OCI-M1 (cell line): ENCODE measurements at regions not wholly inside any gene's neighbourhood (a gene's known extent, or its start where the extent isn't known, plus 50 kb on each side); places are given as distances from the start of the nearest gene placed in this dataset.

ENCODE experiments used
- DNase-seq: peaks from one replicate; lab custom pipeline; 2025; lab: John Stamatoyannopoulos, UW

DNA sequence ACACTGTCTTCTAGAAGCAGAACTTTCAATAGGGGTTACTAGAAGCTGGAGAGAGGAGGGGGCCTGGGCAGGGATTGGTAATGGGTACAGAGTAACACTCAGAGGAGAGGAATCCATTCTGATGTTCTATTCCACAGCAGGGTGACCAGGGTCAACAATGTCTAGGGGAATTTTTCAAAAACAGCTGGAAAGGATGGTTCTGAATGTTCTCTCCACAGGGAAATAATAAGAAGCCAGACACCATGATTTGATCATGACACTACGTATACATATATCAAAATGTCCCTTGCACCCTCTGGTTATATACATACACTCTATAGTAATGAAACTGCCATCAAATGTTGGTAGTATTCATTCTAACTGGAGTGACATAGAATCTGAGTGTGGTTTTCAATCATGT lies 111.2 kb upstream of the TOP3B start:
- DNase-seq: no peak

DNA sequence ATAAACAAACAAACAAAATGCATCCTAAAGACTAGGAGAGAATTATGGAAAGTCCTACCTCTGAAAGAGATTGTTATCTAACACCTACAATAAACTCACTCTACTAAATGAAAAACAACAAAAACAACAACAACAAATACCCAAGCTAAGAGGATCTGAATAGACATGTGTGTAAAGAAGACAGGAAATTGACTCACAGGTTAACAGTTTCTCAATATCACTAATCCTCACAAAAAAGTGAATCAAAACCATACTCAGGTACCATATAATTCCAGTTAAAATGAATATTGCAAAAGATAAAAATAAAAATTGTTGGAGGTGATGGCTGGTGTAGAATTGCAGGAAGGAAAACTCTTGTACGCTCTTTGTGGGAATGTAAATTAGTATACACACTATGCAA lies 110.4 kb upstream of the TOP3B start:
- no peak for DNase-seq

DNA sequence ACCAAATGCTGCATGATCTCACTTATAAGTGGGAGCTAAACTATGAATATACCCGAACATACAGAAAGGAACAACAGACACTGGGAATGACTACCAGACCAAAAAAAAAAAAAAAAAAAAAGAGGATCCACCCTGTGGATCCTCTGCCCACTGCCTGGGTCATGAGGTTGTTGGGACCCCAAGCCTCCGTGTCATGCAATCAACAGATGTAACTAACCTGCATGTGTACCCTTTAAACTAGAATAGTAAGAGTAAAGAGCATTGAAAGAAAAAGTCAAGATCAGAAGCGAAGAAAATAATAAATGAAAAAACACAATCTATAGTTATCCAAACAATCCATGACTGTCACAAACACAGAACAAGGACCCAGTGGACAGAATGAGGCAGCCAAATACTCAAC lies 109.5 kb upstream of the TOP3B start:
- no peak for DNase-seq

DNA sequence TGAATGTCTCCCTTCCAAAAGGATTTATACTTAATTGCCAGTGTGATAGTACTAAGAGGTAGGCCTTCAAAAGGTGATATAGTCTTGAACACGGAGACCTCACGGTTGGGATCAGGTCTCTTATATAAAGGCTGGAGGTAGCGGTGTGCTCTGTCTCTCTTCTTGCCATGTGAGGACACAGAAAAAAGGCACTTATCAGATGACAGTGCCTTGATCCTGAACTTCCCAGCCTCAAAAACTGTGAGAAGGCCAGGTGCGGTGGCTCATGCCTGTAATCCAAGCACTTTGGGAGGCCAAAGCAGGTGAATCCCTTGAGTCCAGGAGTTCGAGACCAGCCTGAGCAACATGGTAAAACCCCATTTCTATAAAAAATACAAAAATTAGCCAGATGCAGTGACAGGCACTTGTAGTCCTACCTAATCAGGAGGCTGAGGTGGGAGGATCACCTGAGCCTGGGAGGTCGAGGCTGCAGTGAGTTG lies 108.9 kb upstream of the TOP3B start:
- DNase-seq: no peak

DNA sequence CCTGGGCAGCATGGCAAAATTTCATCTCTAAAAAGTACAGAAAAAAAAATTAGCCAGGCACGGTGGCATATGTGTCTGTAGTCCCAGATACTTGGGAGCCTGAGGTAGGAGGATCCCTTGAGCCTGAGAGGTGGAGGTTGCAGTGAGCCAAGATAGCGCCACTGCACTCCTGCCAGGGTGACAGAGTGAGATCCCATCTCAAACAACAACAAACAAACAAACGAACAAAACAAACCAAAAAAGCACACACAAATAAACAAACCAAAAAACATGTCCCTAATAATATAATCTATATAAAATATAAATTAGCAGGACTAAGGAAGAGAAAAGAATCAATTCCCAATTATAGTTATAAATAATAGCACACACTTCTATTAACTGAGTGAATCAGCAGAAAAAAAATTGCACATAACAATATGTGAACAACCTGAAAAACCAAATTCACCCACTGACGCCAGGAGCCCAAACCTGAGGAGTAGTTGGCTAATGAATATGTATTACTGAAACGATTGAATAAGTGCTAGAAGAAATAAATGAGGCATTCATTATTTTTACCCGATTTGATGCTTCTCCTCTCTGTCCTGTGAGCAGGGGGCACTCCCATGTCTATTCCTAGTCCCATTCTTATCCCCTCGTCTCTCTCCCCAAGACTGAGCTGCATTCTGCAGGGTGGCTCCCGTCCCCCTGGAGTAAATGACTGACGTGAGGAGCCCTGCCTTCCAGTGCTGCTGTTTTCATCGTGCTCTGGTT lies 108.2 kb upstream of the TOP3B start:
- DNase-seq: no peak

DNA sequence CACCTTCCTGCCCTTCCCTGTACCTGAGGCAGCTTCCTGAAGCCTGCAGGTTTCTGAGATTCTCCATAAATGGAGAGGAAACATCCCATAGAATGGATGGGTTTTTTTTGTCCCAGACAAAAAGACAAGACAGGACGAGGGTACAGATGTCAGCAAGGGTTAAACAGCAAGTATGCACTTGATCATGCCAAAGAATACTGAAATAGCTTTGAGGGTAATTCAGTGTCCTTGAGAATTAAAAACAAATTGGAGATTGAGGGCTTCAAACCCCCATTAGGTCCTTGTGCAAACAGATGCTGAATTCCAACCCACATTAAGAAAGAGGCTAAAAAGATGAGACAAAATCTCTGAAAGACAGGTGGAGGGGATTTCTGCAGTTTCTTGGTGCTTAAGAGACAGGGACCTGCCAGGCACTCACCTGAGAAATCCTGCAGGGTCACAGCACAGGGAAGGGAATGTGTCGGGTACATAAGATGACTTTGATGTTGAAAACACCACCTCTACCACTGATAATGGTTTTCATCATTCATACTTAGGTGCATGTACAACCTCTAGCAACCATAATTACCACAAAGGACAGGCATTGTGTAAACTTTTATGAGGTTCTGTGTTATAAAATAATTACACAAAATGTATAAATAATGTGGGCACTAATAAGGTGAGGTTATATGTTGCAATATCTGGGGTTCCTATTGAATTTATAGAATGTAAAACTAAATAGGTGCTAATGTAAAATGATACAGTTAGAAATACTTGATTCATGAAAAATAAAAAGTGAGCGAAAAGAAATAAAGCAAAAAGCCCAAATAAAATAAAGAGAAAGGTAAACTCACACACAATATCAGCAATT lies 107.1 kb upstream of the TOP3B start:
- DNase-seq: no peak

DNA sequence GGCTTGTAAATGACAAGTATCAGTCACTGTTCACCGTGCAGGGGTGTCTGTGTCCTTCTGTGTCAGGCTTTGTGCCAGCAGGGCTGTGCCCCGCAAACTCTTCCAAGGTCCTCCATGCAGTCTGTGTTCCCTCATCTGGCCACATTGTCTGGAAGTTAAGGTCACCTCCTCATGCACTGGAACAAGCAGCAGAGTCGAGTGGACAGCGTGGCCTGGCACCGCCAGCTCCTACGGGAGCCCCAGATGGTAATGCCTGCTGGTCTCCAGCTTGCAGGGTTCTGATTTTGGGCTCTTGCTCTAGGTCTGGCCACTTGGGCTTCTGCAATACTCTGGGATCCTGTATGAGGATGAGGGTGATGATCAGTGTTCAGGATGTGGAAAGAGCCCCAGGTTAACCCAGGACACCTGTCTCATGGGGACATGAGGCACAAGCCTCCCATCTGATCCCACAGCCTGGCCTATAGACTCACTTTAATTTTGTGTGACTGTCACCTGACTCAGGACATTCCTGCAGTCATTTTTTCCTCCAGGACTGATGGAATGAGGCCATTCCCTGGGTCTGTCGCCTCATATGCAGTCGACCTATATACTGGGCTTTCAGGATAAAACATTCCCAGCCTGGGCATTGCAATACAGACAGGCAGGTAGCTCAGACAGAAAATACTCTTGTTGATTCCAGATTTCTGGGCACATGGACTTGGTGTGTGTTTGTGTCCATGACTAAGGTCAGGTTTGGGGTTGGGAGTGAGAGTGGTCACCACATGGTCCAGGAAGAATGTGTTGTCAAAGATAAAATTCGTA lies 106.3 kb upstream of the TOP3B start:
- no peak for DNase-seq

DNA sequence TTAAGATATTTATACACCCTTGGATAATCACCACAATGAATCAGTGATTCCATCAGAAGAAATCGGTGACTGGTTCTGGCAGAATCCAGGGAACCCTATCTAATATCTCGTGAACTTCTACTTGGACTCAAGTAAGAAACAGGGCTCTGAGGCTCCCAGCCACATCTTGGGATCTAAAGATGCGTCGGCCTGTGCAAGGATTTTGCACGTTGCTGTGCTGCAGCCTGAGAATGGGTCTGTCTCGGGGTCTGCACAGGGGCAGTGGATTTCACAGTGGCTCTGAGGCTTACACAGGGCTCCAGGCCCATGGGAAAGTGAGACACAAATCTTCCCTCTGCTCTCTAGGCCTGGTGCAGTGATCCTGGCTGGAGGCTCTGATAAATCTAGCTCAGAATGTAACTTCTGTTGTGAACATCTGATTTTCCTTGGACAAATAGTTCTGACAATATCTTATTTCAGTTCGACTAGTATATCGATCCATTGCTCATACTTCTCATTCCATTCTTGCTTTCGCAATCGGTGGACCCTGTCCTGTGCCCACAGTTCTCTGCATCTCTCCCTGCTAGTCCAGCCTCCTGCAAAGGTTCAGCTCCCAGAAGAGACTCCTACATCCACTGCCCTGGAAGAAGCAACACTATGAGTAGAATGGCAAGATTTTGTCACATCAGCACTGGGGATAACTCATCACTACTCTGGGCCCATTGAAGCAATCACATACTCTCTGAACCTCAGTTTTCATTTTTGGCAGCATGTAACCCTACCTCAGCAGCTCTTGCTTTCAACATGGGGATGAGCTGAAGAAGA lies 105.5 kb upstream of the TOP3B start:
- DNase-seq: no peak

DNA sequence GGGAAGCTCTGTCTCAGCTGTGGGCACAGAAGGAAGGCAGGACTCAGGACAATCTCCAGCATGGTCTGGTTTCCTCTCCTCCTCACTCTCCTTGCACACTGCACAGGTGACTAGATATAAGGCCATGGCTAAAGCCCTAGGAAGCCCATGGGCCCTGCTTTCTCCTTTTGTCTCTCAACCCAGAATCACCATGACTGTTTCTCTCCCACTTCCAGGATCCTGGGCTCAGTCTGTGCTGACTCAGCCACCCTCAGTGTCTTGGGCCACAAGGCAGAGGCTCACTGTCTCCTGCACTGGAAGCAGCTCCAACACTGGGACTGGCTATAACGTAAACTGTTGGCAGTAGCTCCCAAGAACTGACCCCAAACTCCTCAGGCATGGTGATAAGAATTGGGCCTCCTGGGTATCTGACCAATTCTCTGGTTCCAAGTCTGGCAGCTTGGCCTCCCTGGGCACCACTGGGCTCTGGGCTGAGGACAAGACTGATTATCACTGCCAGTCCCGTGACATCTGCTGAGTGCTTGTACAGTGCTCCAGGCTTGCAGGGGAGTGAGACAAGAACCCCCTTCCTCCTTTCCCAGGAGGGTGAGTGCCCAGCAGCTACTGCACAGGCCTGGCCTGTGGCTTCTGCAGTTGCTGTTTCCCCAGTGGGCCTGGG lies 104.0 kb upstream of the TOP3B start:
- DNase-seq: no peak

DNA sequence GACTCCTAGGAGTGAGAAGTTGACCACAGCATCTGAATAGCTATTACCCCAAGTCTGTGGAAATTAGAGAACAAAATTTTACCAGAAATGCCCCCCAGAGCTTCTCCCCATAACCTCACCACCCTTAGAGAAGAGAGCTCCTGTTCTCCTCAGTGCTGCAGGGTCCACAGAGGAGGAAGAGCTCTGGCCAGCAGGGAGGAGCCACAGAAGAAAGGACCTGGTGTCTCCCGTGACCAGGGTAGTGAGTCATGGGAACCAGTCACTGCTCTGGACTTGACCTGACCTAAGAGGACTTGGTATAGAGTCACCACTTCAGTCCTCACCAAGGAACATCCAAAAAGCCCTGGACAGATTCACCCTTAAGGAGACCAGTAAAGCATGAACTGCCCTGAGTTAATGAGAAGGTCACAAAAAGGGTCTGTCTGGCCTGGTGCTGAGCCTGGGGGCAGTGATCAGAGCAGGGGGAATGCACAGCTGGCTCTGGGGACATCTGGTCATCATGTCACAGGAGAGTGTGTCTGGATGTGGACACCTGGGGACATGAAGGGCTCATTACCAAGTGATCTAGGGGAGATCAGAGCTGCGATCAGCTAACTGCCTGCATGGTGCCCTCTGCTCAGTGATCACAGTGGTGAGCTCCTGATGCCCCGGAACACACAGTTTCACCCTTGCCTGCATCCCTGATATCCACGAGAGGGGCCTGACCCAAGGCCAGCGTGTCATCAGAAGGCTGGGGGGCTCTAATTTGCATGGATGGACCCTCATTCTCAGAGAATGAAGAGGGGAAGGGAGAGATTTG lies 103.3 kb upstream of the TOP3B start:
- peak; percentile 35 for DNase-seq

DNA sequence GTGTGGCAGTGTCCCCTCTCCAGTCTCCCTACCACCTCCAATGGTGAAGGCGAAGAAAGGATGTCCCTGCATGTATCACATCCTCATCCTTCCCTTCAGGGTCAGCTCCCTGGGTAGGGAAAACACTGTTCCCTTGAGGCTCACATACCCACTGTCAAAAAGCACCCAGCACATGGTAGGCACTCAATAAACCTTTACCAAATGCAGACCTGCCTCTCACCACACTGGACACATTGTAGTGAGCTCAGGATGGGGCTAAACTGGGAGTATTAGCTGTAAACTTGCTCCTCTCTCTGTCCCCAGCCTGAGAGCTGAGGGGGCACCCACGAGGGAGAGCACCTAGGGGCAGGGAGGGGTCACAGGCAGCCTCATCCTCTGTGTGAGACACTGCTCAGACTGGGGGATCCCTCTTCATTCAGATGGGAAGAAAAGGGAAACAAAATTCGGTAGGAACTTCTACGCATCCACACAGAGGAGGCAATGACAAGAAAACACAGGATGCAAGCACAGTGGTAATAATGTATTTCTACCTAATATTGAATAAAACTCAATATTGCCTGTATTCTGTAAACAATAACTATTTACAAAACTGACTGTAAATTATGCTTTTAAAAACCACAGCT lies 101.6 kb upstream of the TOP3B start:
- no peak for DNase-seq

DNA sequence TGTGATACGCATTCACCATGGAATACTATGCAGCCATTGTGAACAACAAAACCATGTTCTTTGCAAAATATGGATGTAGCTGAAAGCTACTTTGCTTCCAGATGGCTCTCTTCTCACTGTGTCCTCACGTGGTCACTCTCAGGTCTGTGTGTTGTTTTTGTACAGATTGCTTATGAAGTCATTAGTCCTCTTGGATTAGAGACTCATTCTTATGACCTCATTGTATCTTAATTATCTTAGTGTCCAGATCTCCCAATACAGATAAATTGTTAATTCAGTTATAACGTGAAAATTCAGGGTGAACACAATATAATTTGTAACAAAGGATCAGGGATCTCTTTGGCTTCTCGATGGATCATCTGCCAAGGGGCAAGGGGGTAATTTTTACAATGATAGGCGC lies 100.4 kb upstream of the TOP3B start:
- DNase-seq: no peak

DNA sequence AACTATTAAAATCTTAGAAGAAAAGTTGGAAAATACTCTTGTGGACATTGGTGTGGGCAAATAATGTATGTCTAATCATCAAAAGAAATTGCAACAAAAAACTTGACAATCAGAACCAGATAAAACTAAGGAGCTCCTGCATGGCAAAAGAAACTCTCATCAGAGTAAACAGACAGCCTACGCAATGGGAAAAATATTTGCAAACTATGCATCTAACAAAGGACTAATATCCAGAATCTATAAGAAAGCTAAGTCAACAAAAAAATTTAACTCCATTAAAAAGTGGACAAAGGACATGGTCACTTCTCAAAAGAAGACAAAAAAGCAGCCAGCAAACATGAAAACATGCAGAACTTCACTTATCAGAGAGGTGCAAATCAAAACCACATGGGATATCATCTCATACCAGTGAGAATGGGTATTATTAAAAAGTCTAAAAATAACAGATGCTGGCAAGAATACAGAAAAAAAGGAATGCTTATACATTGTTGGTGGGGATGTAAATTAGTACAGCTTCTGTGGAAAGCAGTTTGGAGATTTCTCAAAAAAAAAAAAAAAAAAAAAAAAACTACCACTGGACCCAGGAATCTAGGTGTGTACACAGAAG lies 99.7 kb upstream of the TOP3B start:
- DNase-seq: no peak

DNA sequence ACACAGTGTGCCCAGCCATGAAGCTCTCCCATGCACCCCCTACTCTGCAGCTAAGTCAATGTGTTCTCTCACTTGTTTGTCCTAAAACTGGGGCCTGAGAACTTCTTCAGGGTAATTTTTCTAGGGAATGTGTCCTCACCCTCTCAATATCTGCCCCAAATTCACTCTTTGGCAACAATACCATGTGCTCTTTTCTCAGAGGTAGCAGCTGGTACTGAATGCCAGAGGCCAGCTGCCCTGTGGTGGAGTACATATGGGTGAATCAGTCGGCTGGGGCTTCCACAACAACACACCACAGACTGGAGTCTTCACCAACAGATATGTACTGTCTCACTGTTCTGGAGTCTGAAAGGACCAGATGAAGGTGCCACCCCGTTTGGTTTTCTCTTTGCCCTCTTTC lies 97.7 kb upstream of the TOP3B start:
- no peak for DNase-seq

DNA sequence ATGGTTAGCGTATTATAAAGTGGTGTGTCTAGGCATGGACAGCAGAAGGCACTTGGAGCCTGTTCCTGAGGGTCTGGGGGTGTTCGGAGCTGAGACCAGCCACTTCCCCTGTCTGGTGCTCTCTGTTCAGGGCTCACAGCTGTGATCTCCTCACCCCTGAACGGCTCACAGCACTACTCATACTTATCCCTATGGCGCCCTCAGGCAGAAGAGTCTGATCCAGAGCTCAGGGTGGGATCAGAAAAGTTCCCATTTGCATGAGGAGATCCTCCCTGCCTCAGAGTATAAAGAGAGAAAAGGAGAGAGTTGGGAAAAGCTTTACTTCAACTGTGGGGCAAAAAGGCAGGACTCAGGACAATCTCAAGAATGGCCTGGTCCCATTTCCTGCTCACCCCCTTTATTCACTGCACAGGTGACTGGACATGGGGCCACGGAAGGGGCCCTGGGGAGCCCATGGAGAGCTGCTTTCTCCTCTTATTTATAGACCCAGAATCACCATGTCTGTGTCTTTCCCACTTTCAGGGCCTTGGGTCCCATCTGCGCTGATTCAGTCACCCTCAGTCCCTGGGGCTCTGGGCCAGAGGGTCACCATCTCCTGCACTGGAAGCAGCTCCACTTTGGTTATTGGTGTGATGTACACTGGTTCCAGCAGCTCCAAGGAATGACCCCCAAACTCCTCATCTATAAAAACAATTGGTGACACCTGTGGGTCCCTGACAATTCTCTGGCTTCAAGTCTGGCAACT lies 97.0 kb upstream of the TOP3B start:
- no peak for DNase-seq

DNA sequence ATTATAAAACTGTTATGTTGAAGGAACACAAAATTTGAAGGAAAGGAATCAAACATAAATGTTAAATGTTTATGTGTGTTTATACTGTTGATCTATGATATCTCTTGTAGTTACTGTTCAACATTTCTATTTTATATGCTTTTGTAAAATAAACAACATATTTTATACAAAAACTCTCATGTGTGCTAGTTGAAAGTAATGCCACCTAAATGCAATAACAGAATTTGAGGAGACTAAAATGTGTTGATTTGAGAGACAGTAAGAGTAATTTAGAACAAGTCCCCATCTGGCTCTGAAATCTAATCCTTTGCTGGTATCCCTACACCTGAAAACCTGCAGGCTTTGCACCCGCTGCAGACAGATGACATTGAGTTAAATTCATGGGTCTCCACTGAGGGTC lies 95.7 kb upstream of the TOP3B start:
- no peak for DNase-seq

DNA sequence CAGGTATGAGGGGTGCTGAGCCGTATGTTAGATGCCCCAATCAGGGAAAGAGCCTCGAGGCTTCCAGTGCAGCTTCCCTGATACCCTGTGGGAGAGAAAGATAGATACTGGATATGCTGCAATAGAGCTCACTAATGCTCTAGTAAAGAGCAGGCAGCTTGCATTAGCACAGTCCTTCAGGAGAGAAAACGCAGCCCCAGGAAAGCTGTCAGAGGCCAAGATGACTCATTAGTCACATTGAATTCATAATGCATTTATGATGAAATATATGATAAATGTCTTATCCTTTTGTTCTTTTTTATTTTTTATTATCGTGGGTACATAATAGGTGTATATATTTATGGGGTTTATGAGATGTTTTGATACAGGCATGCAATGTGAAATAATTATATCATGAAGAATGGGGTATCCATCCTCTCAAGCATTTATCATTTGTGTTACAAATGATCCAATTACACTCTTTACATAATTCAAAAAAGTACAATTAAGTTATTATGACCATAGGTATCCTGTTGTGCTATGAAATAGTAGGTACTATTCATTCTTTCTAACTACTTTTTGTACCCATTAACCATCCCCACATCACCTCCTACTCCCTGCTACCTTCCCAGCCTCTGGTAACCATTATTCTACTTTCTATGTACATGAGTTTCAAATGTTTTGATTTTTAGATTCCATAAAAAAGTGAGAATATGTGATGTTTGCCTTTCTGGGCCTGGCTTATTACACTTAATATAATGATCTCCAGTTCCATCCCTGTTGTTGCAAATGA lies 94.5 kb upstream of the TOP3B start:
- DNase-seq: no peak

DNA sequence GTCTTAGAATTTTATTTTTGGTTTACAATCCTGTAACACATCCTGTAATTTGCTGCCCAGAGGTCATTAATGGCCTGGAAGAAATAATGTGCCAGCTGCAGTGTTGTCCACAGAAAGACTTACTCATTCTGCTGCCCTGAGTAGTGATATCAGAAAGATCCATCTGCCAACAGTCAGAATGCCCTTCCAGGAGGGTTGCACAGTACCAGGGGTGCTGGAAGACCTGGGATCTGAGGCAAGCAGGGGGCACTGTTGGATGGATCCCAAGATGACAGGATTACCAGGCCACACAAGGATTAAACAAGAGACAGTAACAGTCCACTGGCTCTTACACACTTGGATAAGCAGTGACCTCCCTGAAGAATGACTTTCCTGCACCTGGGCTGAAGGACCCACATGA lies 93.8 kb upstream of the TOP3B start:
- no peak for DNase-seq
